PC-9 (cell line): ENCODE measurements at regions not wholly inside any gene's neighbourhood (a gene's known extent, or its start where the extent isn't known, plus 50 kb on each side); places are given as distances from the start of the nearest gene placed in this dataset.

Experiments used
- EZH2 ChIP-seq: fragments of 200-600 bp; sonication (generic); IDR thresholded peaks from 2 replicates; pipeline ENCODE4 v1.8.0; 2017; ENCODE audit warnings: antibody characterized with exemption, low read depth
- TF ChIP-seq, protein P1 (sequence below): fragments of 200-600 bp; sonication (generic); conservative IDR thresholded peaks from 2 replicates; pipeline ENCODE4 v1.6.1; 2017; ENCODE audit warnings: mixed run types, antibody characterized with exemption, mild to moderate bottlenecking, moderate library complexity

DNA sequence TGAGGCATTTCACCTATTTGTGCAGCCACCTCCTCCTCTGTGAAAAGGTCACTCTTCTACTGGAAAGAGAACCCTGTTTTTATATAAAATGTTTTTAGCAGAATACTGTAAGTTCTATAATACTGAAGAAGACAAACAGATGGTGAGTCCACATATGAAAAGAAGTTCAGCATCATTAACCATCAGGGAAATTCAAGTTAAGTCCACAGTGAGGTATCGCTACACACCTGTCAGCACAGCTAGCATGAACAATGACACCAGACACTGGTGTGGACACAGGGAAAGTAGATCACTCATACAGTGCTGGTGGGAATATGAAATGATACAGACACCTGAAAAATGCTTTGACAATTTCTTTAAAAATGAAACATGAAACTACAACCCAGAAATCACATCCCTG lies 133.0 kb downstream of the MAD2L1 start:
- TF ChIP-seq, protein P1, sequence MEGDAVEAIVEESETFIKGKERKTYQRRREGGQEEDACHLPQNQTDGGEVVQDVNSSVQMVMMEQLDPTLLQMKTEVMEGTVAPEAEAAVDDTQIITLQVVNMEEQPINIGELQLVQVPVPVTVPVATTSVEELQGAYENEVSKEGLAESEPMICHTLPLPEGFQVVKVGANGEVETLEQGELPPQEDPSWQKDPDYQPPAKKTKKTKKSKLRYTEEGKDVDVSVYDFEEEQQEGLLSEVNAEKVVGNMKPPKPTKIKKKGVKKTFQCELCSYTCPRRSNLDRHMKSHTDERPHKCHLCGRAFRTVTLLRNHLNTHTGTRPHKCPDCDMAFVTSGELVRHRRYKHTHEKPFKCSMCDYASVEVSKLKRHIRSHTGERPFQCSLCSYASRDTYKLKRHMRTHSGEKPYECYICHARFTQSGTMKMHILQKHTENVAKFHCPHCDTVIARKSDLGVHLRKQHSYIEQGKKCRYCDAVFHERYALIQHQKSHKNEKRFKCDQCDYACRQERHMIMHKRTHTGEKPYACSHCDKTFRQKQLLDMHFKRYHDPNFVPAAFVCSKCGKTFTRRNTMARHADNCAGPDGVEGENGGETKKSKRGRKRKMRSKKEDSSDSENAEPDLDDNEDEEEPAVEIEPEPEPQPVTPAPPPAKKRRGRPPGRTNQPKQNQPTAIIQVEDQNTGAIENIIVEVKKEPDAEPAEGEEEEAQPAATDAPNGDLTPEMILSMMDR, result no peak
- TF ChIP-seq EZH2, result no peak
